HG03521 (cell line): ENCODE measurements at regions not wholly inside any gene's neighbourhood (a gene's known extent, or its start where the extent isn't known, plus 50 kb on each side); places are given as distances from the start of the nearest gene placed in this dataset.

Experiments
- ATAC-seq: cut with Tn5 transposase; IDR thresholded peaks from one replicate; pipeline ENCODE4 v1.9.1; 2021; ENCODE audit warnings: mild to moderate bottlenecking, moderate library complexity; ENCODE audit not compliant: unreplicated experiment

GRCh38 chr16:66267292-66268014 lies 99.0 kb upstream of the CDH5 start:
- ATAC-seq, result no peak

- no peak for ATAC-seq
These were observed 99.8 kb upstream of the CDH5 start for GRCh38 chr16:66266436-66267291.

- ATAC-seq, result no peak
These were observed 100.8 kb upstream of the CDH5 start for GRCh38 chr16:66265556-66266141.

- ATAC-seq, result no peak
These were observed 101.5 kb upstream of the CDH5 start for GRCh38 chr16:66265048-66265415.

GRCh38 chr16:66264311-66265047 lies 102.0 kb upstream of the CDH5 start:
- ATAC-seq, result no peak

GRCh38 chr16:66263973-66264310 lies 102.5 kb upstream of the CDH5 start:
- ATAC-seq, result no peak

- no peak for ATAC-seq
These were observed 103.1 kb upstream of the CDH5 start for GRCh38 chr16:66263168-66263972.

- no peak for ATAC-seq
These were observed 104.0 kb upstream of the CDH5 start for GRCh38 chr16:66262253-66263167.

GRCh38 chr16:66261826-66262225 lies 104.7 kb upstream of the CDH5 start:
- ATAC-seq, result no peak

- no peak for ATAC-seq
These were observed 105.8 kb upstream of the CDH5 start for GRCh38 chr16:66260522-66261254.

DNA sequence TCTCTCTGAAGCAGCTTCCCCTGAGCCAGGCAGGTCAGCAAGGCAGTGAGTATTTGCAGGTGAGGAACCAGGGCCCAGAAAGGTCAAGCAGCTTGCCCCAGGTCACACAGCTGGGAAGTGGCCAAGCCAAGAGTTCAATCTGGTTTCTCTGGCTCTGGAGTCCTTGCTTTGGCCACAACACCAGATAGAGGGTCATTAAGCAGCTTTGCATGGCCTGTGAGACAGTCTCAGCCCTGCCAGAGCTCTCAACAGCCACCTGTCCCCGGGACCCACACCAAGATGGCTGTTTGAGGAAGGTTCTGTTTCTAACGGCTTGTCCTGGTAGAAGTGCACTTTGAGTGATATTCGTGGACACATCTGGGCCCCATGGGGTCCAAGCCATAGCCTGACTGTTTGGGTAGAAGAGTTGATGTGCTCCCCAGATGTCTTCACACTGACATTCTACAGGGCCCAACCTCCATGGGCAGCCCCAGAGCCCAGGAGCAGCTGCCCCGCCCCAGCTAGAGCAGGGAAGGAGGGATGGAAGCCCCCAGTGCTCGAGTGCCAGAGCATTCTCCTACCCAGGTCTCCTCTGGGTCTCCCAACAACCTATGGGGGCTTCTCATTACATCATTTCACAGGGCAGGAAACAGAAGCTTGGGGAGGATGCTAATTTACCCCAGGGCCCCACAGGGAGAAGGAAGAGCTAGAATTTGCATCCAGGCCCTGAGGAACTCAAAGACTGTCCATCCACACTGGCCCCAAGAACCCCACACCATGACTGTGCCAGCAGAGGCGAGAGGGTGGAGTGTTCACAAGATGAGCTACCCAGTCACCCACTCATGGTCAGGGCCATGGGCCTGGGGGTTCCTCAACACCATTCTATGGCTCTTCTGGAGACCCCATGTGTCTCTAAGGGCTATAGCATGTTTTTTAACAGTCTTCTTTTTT lies 107.3 kb upstream of the CDH5 start:
- ATAC-seq, result no peak

GRCh38 chr16:66256919-66257318 lies 109.6 kb upstream of the CDH5 start:
- no peak for ATAC-seq

GRCh38 chr16:66255647-66256046 lies 110.8 kb upstream of the CDH5 start:
- ATAC-seq, result no peak

GRCh38 chr16:66254751-66255150 lies 111.7 kb upstream of the CDH5 start:
- ATAC-seq, result no peak

DNA sequence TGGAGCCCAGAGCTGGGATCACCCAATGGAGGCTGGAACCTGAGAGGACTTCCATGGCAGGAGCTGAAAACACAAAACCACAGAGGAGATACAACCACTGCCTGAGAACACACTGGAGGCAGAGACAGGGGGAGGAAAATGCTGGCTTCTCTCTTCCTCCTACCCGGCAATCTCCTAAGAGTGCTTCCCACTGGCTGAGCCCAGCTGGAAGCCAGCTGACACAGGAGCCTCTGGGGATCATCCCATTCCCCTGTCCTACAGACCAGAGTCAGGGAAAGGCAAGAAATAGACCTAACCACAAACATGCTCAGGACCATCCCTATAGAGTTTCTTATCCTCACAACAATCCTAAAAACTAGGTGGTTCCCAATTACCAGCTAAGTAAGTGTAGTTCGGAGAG lies 112.4 kb upstream of the CDH5 start:
- ATAC-seq, result no peak

- ATAC-seq, result no peak
These were observed 114.9 kb upstream of the CDH5 start for GRCh38 chr16:66251476-66252160.
